GM23338 (cell line): ENCODE measurements at regions not wholly inside any gene's neighbourhood (a gene's known extent, or its start where the extent isn't known, plus 50 kb on each side); places are given as distances from the start of the nearest gene placed in this dataset.

Experiments
- ATAC-seq: fragments of 200-7000 bp; cut with Tn5 transposase; 3 replicates; pipeline ENCODE4 v1.9.1; 2020
- DNase-seq: peaks from one replicate; pipeline ENCODE4 v3.0.0-alpha.2; 2015; ENCODE audit warnings: low spot score
- H2AFZ ChIP-seq: fragments of 200-600 bp; sonication (generic); 2 replicates; pipeline ENCODE4 v1.8.0; 2016; ENCODE audit warnings: antibody characterized with exemption, mild to moderate bottlenecking, moderate library complexity
- H3F3A ChIP-seq: fragments of 200-600 bp; sonication (generic); replicated peaks from 2 replicates; pipeline ENCODE4 v1.8.0; 2017; ENCODE audit warnings: antibody characterized with exemption, mixed run types, low read depth
- H3K27ac ChIP-seq: fragments of 200-600 bp; sonication (generic); 2 replicates; pipeline ENCODE4 v1.6.1; 2016; ENCODE audit warnings: low read depth
- H3K27me3 ChIP-seq: fragments of 200-600 bp; sonication (generic); 2 replicates; pipeline ENCODE4 v1.8.0; 2016; ENCODE audit warnings: mild to moderate bottlenecking, mixed run types, moderate library complexity; ENCODE audit not compliant: insufficient read depth
- H3K36me3 ChIP-seq: fragments of 200-600 bp; sonication (generic); 2 replicates; pipeline ENCODE4 v1.8.0; 2016; ENCODE audit warnings: mild to moderate bottlenecking; ENCODE audit not compliant: insufficient read depth
- H3K4me1 ChIP-seq: fragments of 200-600 bp; sonication (generic); 2 replicates; pipeline ENCODE4 v1.8.0; 2016; ENCODE audit warnings: mild to moderate bottlenecking, moderate library complexity; ENCODE audit not compliant: insufficient read depth
- H3K4me2 ChIP-seq: fragments of 200-600 bp; sonication (generic); 2 replicates; pipeline ENCODE4 v1.7.1; 2017; ENCODE audit warnings: mixed run types
- H3K4me3 ChIP-seq: fragments of 200-600 bp; sonication (generic); 2 replicates; pipeline ENCODE4 v1.6.1; 2016; ENCODE audit warnings: mixed run types
- H3K79me2 ChIP-seq: fragments of 200-600 bp; sonication (generic); replicated peaks from 2 replicates; pipeline ENCODE4 v1.8.0; 2017; ENCODE audit warnings: mild to moderate bottlenecking; ENCODE audit not compliant: insufficient read depth
- H3K9me2 ChIP-seq: fragments of 200-600 bp; sonication (generic); 2 replicates; pipeline ENCODE4 v1.8.0; 2017; ENCODE audit not compliant: insufficient read depth
- H4K20me1 ChIP-seq: fragments of 200-600 bp; sonication (generic); replicated peaks from 2 replicates; pipeline ENCODE4 v1.8.0; 2017; ENCODE audit warnings: mild to moderate bottlenecking; ENCODE audit not compliant: insufficient read depth
- H3K27ac Mint-ChIP-seq: 2 replicates; pipeline ENCODE4 v1.8.0; 2020; ENCODE audit warnings: inconsistent platforms, mild to moderate bottlenecking, moderate library complexity, mixed read lengths
- H3K27me3 Mint-ChIP-seq: 3 replicates; pipeline ENCODE4 v1.8.0; 2022; ENCODE audit warnings: low read depth, mild to moderate bottlenecking, moderate library complexity, mixed read lengths, inconsistent platforms; ENCODE audit not compliant: insufficient read depth, poor library complexity
- H3K36me3 Mint-ChIP-seq: 3 replicates; pipeline ENCODE4 v1.8.0; 2021; ENCODE audit warnings: low read depth, mild to moderate bottlenecking, inconsistent platforms, moderate library complexity, mixed read lengths
- H3K4me1 Mint-ChIP-seq: 3 replicates; pipeline ENCODE4 v1.8.0; 2020; ENCODE audit warnings: mild to moderate bottlenecking, inconsistent platforms, mixed read lengths
- H3K4me3 Mint-ChIP-seq: 3 replicates; pipeline ENCODE4 v1.8.0; 2021; ENCODE audit warnings: moderate library complexity, mild to moderate bottlenecking, inconsistent platforms, mixed read lengths
- H3K9me3 Mint-ChIP-seq: 3 replicates; pipeline ENCODE4 v1.8.0; 2020; ENCODE audit warnings: moderate library complexity, mild to moderate bottlenecking, inconsistent platforms, mixed read lengths
- EZH2 ChIP-seq: fragments of 200-600 bp; sonication (generic); IDR thresholded peaks from one replicate; pipeline ENCODE4 v1.8.0; 2017; ENCODE audit warnings: antibody characterized with exemption, mild to moderate bottlenecking, low read depth; ENCODE audit not compliant: unreplicated experiment
- NANOG ChIP-seq: IDR thresholded peaks from 2 replicates; pipeline ENCODE4 v1.6.1; 2016; ENCODE audit warnings: antibody characterized with exemption, borderline replicate concordance
- ZNF114 ChIP-seq: fragments of 250-450 bp; sonication (Bioruptor Pico); IDR thresholded peaks from 2 replicates; pipeline ENCODE4 v1.5.0; 2020; ENCODE audit warnings: mild to moderate bottlenecking, moderate library complexity
- ZNF331 ChIP-seq: fragments of 250-450 bp; sonication (Bioruptor Pico); IDR thresholded peaks from 2 replicates; pipeline ENCODE4 v1.5.0; 2020; ENCODE audit warnings: low read depth, mild to moderate bottlenecking, moderate library complexity
- ZNF462 ChIP-seq: fragments of 250-450 bp; sonication (Bioruptor Pico); IDR thresholded peaks from 2 replicates; pipeline ENCODE4 v1.5.0; 2020; ENCODE audit warnings: mild to moderate bottlenecking, moderate library complexity
- TF ChIP-seq, protein P1 (sequence below): IDR thresholded peaks from 2 replicates; pipeline ENCODE4 v1.6.1; 2016; ENCODE audit warnings: antibody characterized with exemption
- TF ChIP-seq, protein P2 (sequence below): IDR thresholded peaks from one replicate; pipeline ENCODE4 v1.6.1; 2018; ENCODE audit warnings: antibody characterized with exemption; ENCODE audit not compliant: unreplicated experiment

DNA sequence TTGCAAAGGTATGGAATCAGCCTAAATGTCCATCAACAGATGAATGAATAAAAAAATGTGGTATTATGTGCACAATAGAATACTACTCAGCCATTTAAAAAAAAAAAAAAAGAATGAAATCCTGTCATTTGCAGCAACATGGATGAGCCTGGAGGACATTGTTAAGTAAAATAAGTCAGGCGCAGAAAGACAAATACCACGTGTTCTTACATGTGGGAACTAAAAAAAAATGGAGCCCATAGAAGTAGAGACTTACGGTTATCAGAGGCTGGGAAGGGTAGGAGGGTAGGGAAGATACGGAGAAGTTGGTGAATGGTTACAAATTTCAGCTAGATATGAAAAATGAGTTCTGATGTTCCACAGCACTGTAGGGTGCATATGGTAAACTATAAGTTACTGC lies 97.2 kb upstream of the SIRPG start (continued):
- no peak for TF ChIP-seq ZNF462 (CRISPR knock-in tag)
- TF ChIP-seq, protein P1, sequence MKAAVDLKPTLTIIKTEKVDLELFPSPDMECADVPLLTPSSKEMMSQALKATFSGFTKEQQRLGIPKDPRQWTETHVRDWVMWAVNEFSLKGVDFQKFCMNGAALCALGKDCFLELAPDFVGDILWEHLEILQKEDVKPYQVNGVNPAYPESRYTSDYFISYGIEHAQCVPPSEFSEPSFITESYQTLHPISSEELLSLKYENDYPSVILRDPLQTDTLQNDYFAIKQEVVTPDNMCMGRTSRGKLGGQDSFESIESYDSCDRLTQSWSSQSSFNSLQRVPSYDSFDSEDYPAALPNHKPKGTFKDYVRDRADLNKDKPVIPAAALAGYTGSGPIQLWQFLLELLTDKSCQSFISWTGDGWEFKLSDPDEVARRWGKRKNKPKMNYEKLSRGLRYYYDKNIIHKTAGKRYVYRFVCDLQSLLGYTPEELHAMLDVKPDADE, result no peak

DNA sequence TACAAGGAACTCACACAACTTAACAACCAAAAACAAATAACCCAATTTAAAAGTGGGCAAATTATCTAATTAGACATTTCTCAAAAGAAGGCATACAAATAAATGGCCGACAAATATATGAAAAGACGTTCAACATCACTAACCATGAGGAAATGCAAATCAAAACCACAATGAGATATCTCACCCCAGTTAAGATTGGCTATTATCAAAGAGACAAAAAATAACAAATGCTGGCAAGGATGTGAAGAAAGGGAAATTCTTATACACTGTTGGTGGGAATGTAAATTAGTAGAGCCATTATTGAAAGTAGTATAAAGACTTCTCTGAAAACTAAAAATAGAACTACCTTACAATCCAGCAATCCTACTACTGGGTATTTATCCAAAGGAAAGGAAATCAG lies 96.7 kb upstream of the SIRPG start:
- Histone ChIP-seq H3F3A (no peaks in the 10 kb centered on the region), H3K36me3 (no peaks in the 10 kb centered on the region), H3K4me2 (no peak overlapping the region), H3K27me3 (no peaks in the 10 kb centered on the region), H3K9me2 (no peaks in the 10 kb centered on the region), H2AFZ (no peak overlapping the region), H4K20me1 (no peaks in the 10 kb centered on the region), H3K27ac (no peak overlapping the region), H3K4me1 (0 out of 2 replicates have a peak, but pooled peaks cover 4% of the 10 kb centered on the region), H3K4me3 (no peak overlapping the region), H3K79me2 (no peaks in the 10 kb centered on the region)
- H3K36me3 Mint-ChIP-seq, result no peaks in the 10 kb centered on the region
- DNase-seq (no peak), ATAC-seq (no peak)
- no peaks in the 10 kb centered on the region for H3K9me3 Mint-ChIP-seq
- H3K4me1 Mint-ChIP-seq, result peaks cover 8% of the 10 kb centered on the region; the same call in 2 of the 3 replicates
- no peaks in the 10 kb centered on the region for H3K27me3 Mint-ChIP-seq
- TF ChIP-seq, protein P1, result no peak
- TF ChIP-seq, protein P2, sequence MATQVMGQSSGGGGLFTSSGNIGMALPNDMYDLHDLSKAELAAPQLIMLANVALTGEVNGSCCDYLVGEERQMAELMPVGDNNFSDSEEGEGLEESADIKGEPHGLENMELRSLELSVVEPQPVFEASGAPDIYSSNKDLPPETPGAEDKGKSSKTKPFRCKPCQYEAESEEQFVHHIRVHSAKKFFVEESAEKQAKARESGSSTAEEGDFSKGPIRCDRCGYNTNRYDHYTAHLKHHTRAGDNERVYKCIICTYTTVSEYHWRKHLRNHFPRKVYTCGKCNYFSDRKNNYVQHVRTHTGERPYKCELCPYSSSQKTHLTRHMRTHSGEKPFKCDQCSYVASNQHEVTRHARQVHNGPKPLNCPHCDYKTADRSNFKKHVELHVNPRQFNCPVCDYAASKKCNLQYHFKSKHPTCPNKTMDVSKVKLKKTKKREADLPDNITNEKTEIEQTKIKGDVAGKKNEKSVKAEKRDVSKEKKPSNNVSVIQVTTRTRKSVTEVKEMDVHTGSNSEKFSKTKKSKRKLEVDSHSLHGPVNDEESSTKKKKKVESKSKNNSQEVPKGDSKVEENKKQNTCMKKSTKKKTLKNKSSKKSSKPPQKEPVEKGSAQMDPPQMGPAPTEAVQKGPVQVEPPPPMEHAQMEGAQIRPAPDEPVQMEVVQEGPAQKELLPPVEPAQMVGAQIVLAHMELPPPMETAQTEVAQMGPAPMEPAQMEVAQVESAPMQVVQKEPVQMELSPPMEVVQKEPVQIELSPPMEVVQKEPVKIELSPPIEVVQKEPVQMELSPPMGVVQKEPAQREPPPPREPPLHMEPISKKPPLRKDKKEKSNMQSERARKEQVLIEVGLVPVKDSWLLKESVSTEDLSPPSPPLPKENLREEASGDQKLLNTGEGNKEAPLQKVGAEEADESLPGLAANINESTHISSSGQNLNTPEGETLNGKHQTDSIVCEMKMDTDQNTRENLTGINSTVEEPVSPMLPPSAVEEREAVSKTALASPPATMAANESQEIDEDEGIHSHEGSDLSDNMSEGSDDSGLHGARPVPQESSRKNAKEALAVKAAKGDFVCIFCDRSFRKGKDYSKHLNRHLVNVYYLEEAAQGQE, result no peak
- TF ChIP-seq EZH2 (no peak), ZNF114 (no peak), ZNF331 (no peak), NANOG (no peak)
- no peak overlapping the region for H3K27ac Mint-ChIP-seq
- H3K4me3 Mint-ChIP-seq, result no peak overlapping the region
